H9 (cell line): ENCODE measurements at regions not wholly inside any gene's neighbourhood (a gene's known extent, or its start where the extent isn't known, plus 50 kb on each side); places are given as distances from the start of the nearest gene placed in this dataset.

Experiments used
- DNase-seq: peaks from one replicate; pipeline ENCODE4 v3.0.0-alpha.2; 2017
- H2AFZ ChIP-seq: one replicate; pipeline ENCODE4 v1.6.1; 2013; ENCODE audit warnings: mild to moderate bottlenecking, low read length, control low read depth, moderate library complexity
- H2AK5ac ChIP-seq: 2 replicates; pipeline ENCODE4 v1.6.1; 2013; ENCODE audit warnings: low read length, control low read depth, mixed read lengths; ENCODE audit not compliant: insufficient read length
- H2BK120ac ChIP-seq: one replicate; pipeline ENCODE4 v1.6.1; 2013; ENCODE audit warnings: low read depth, mild to moderate bottlenecking, low read length, control low read depth, inconsistent platforms; ENCODE audit not compliant: poor library complexity, severe bottlenecking
- H2BK12ac ChIP-seq: 2 replicates; pipeline ENCODE4 v1.6.1; 2013; ENCODE audit warnings: low read length, control low read depth, mixed read lengths, low read depth; ENCODE audit not compliant: insufficient read length
- H2BK15ac ChIP-seq: 2 replicates; pipeline ENCODE4 v1.6.1; 2013; ENCODE audit warnings: low read depth, low read length, control low read depth
- H2BK20ac ChIP-seq: one replicate; pipeline ENCODE4 v1.6.1; 2013; ENCODE audit warnings: low read depth, mild to moderate bottlenecking, low read length, control low read depth, inconsistent platforms; ENCODE audit not compliant: poor library complexity, severe bottlenecking
- H2BK5ac ChIP-seq: 2 replicates; pipeline ENCODE4 v1.6.1; 2013; ENCODE audit warnings: low read length, control low read depth, mixed read lengths; ENCODE audit not compliant: insufficient read length
- H3K14ac ChIP-seq: 2 replicates; pipeline ENCODE4 v1.6.1; 2013; ENCODE audit warnings: low read length, control low read depth; ENCODE audit not compliant: insufficient read depth
- H3K18ac ChIP-seq: 2 replicates; pipeline ENCODE4 v1.6.1; 2013; ENCODE audit warnings: low read depth, mild to moderate bottlenecking, mixed read lengths, low read length, control low read depth; ENCODE audit not compliant: insufficient read length
- H3K23ac ChIP-seq: 2 replicates; pipeline ENCODE4 v1.6.1; 2013; ENCODE audit warnings: low read length, control low read depth, mixed read lengths, low read depth; ENCODE audit not compliant: insufficient read length
- H3K23me2 ChIP-seq: 2 replicates; pipeline ENCODE4 v1.6.1; 2013; ENCODE audit warnings: low read depth, mild to moderate bottlenecking, mixed read lengths, low read length, control low read depth; ENCODE audit not compliant: insufficient read length, poor library complexity, severe bottlenecking
- H3K27ac ChIP-seq: 2 replicates; pipeline ENCODE4 v1.5.1; 2013; ENCODE audit warnings: low read length, control low read depth, mixed read lengths, low read depth; ENCODE audit not compliant: insufficient read length
- H3K27me3 ChIP-seq: 2 replicates; pipeline ENCODE4 v1.6.1; 2013; ENCODE audit warnings: low read length, control low read depth, inconsistent platforms; ENCODE audit not compliant: insufficient read depth
- H3K4ac ChIP-seq: 2 replicates; pipeline ENCODE4 v1.6.1; 2013; ENCODE audit warnings: low read depth, mild to moderate bottlenecking, control low read depth, inconsistent platforms, low read length, moderate library complexity
- H3K4me1 ChIP-seq: 2 replicates; pipeline ENCODE4 v1.6.1; 2013; ENCODE audit warnings: low read length, control low read depth, inconsistent platforms; ENCODE audit not compliant: insufficient read depth
- H3K4me2 ChIP-seq: 2 replicates; pipeline ENCODE4 v1.6.1; 2013; ENCODE audit warnings: low read length, control low read depth, mixed read lengths; ENCODE audit not compliant: insufficient read length, insufficient read depth
- H3K56ac ChIP-seq: 2 replicates; pipeline ENCODE4 v1.6.1; 2013; ENCODE audit warnings: low read depth, mild to moderate bottlenecking, mixed read lengths, low read length, control low read depth; ENCODE audit not compliant: insufficient read length
- H3K79me1 ChIP-seq: 2 replicates; pipeline ENCODE4 v1.6.1; 2013; ENCODE audit warnings: low read depth, mild to moderate bottlenecking, moderate library complexity, low read length, control low read depth, inconsistent platforms; ENCODE audit not compliant: insufficient read depth, poor library complexity, severe bottlenecking
- H3K79me2 ChIP-seq: 2 replicates; pipeline ENCODE4 v1.6.1; 2013; ENCODE audit warnings: low read length, control low read depth, inconsistent platforms; ENCODE audit not compliant: insufficient read depth
- H3K9ac ChIP-seq: 2 replicates; pipeline ENCODE4 v1.6.1; 2013; ENCODE audit warnings: low read length, control low read depth, mixed read lengths; ENCODE audit not compliant: insufficient read length; ENCODE audit errors: extremely low read depth
- H3K9me3 ChIP-seq: one replicate; pipeline ENCODE4 v1.6.1; 2013; ENCODE audit warnings: low read depth, low read length, inconsistent platforms; ENCODE audit not compliant: control insufficient read depth
- H3T11ph ChIP-seq: one replicate; pipeline ENCODE4 v1.6.1; 2013; ENCODE audit warnings: mild to moderate bottlenecking, low read length, control low read depth, inconsistent platforms
- H4K20me1 ChIP-seq: one replicate; pipeline ENCODE4 v1.6.1; 2013; ENCODE audit not compliant: control insufficient read depth, insufficient read length, insufficient read depth
- H4K5ac ChIP-seq: 2 replicates; pipeline ENCODE4 v1.6.1; 2013; ENCODE audit warnings: low read depth, mild to moderate bottlenecking, mixed read lengths, low read length, control low read depth; ENCODE audit not compliant: insufficient read length
- H4K8ac ChIP-seq: replicated peaks from 2 replicates; pipeline ENCODE4 v1.6.1; 2013; ENCODE audit warnings: low read length, control low read depth, mixed read lengths, low read depth; ENCODE audit not compliant: insufficient read length
- H4K91ac ChIP-seq: 2 replicates; pipeline ENCODE4 v1.6.1; 2013; ENCODE audit warnings: low read depth, mild to moderate bottlenecking, moderate library complexity, mixed read lengths, low read length, control low read depth; ENCODE audit not compliant: insufficient read length
- H3K27ac Mint-ChIP-seq, 3 experiments: 2 replicates in 2 of 3; 3 replicates in 1 of 3; pipeline ENCODE4 v1.8.0; 2020 to 2021; ENCODE audit warnings: mixed read lengths in 3 of 3, mild to moderate bottlenecking in 1 of 3, moderate library complexity in 1 of 3
- H3K27me3 Mint-ChIP-seq: 2 replicates; pipeline ENCODE4 v1.8.0; 2021; ENCODE audit warnings: low read depth, mild to moderate bottlenecking, moderate library complexity, mixed read lengths
- H3K36me3 Mint-ChIP-seq, 3 experiments: 2 replicates in 2 of 3; 3 replicates in 1 of 3; pipeline ENCODE4 v1.8.0; 2020 to 2021; ENCODE audit warnings: low read depth in 3 of 3, mixed read lengths in 3 of 3; ENCODE audit not compliant: insufficient read depth in 1 of 3
- H3K4me1 Mint-ChIP-seq, 2 experiments: 2 replicates each; pipeline ENCODE4 v1.8.0; 2020; ENCODE audit warnings: mixed read lengths in 2 of 2
- H3K4me3 Mint-ChIP-seq, 2 experiments: 2 replicates in 1 of 2; 3 replicates in 1 of 2; pipeline ENCODE4 v1.8.0; 2020 to 2021; ENCODE audit warnings: mild to moderate bottlenecking in 2 of 2, mixed read lengths in 2 of 2, moderate library complexity in 1 of 2
- H3K9me3 Mint-ChIP-seq, 2 experiments: 2 replicates in 1 of 2; 3 replicates in 1 of 2; pipeline ENCODE4 v1.8.0; 2020; ENCODE audit warnings: mild to moderate bottlenecking in 2 of 2, mixed read lengths in 2 of 2, moderate library complexity in 1 of 2
- WGBS: extraction: QIAGEN DNeasy Blood & Tissue Kit; methylation state at CpG from one replicate; pipeline ENCODE4 v1.1.7; 2013; ENCODE audit warnings: missing lambda C conversion rate, low lambda C conversion rate, mixed read lengths; ENCODE audit not compliant: insufficient read length; ENCODE audit errors: extremely low coverage; 5-methylcytosine and 5-hydroxymethylcytosine counted together
- TF ChIP-seq, protein P1 (sequence below): fragments of 200-600 bp; sonication (generic); conservative IDR thresholded peaks from 3 replicates; pipeline ENCODE4 v1.8.0; 2021; ENCODE audit warnings: antibody characterized with exemption, mild to moderate bottlenecking

DNA sequence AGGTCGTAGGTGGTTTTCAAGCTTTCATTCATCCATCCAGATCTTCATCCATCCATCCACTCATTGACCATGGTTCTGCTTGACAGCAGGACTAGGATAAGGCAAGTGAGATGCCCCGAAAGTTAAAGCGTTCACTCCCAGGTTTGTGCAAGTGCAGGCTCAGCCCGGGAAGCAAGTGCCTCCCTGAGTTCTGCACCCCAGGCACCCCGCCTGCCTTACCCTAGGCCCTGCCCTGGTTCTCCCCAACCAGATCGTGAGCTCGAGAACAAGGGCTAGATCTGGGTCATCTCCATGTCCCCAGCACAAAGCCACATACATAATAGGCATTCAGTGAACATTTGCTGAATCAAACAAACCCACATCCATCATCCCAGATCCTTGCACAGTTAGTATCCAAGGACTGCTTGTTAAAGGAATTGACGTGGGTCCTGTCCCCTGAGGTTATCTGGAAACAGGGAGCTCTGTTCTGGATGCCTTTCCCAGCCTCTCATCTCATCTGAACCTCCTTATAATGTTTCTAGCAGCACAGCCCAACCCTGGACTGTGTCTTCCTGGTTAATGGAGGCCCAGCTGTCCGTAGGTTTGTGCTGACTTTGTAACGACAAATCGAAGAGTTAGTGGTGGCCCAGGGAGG lies 116.1 kb upstream of the GPC1 start:
- Histone ChIP-seq H3K9me3 (no peaks in the 10 kb centered on the region), H2BK120ac (no peak overlapping the region), H3K18ac (no peak overlapping the region), H3K79me2 (no peaks in the 10 kb centered on the region), H3K4me2 (no peak overlapping the region), H2BK12ac (no peak overlapping the region), H3K23me2 (no peaks in the 10 kb centered on the region), H4K91ac (no peak overlapping the region), H2BK20ac (no peak overlapping the region), H4K8ac (no peak overlapping the region), H3K56ac (no peak overlapping the region), H3K4me1 (no peaks in the 10 kb centered on the region), H2AFZ (no peak overlapping the region), H4K5ac (no peak overlapping the region), H3K27me3 (no peaks in the 10 kb centered on the region), H3K79me1 (no peaks in the 10 kb centered on the region), H2BK5ac (no peak overlapping the region), H3K14ac (no peak overlapping the region), H2AK5ac (no peak overlapping the region), H3K4ac (no peak overlapping the region), H4K20me1 (no peaks in the 10 kb centered on the region), H2BK15ac (no peak overlapping the region), H3T11ph (no peak overlapping the region), H3K9ac (no peak overlapping the region), H3K23ac (no peak overlapping the region), H3K27ac (no peak overlapping the region)
- TF ChIP-seq, protein P1, sequence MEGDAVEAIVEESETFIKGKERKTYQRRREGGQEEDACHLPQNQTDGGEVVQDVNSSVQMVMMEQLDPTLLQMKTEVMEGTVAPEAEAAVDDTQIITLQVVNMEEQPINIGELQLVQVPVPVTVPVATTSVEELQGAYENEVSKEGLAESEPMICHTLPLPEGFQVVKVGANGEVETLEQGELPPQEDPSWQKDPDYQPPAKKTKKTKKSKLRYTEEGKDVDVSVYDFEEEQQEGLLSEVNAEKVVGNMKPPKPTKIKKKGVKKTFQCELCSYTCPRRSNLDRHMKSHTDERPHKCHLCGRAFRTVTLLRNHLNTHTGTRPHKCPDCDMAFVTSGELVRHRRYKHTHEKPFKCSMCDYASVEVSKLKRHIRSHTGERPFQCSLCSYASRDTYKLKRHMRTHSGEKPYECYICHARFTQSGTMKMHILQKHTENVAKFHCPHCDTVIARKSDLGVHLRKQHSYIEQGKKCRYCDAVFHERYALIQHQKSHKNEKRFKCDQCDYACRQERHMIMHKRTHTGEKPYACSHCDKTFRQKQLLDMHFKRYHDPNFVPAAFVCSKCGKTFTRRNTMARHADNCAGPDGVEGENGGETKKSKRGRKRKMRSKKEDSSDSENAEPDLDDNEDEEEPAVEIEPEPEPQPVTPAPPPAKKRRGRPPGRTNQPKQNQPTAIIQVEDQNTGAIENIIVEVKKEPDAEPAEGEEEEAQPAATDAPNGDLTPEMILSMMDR = no peak
- no CpG with 5 or more reads among the region's 11 CpGs for WGBS
- no peak for DNase-seq
- Mint-ChIP-seq H3K4me3 (no peak overlapping the region), H3K4me1 (peaks cover 7 to 14% of the 10 kb centered on the region in 2 experiments), H3K27ac (no peak overlapping the region), H3K27me3 (peaks cover 10% of the 10 kb centered on the region), H3K9me3 (no peaks in the 10 kb centered on the region; a peak in 1 of 5 replicates), H3K36me3 (no peaks in the 10 kb centered on the region)
